Fibroblast of lung (primary cell): ENCODE measurements at regions not wholly inside any gene's neighbourhood (a gene's known extent, or its start where the extent isn't known, plus 50 kb on each side); places are given as distances from the start of the nearest gene placed in this dataset.

Experiments used
- CTCF ChIP-seq, 2 donors: IDR thresholded peaks in 1 of 2; conservative IDR thresholded peaks in 1 of 2; 1 replicate in 1 of 2; 2 replicates in 1 of 2; pipeline ENCODE4 v1.5.1; 2011 to 2012; ENCODE audit warnings: low read length in 2 of 2, control low read depth in 1 of 2, inconsistent platforms in 1 of 2, low read depth in 1 of 2, mild to moderate bottlenecking in 1 of 2
- EZH2 ChIP-seq: IDR thresholded peaks from 2 replicates; pipeline ENCODE4 v1.5.1; 2012; ENCODE audit warnings: low read length, control low read depth, mild to moderate bottlenecking; ENCODE audit errors: missing control alignments

GRCh38 chr18:71837547-71837946, 706.6 kb downstream of the CBLN2 start:
- TF ChIP-seq CTCF (conservative IDR thresholded peaks at IDR 0.05 in 1 of 2, IDR thresholded peaks at IDR 0.05 in 1 of 2; ENCODE audit: low read depth in 1 of 2, low read length in 2 of 2): no peak
- TF ChIP-seq EZH2: no peak
